SK-N-MC (cell line): ENCODE measurements at regions not wholly inside any gene's neighbourhood (a gene's known extent, or its start where the extent isn't known, plus 50 kb on each side); places are given as distances from the start of the nearest gene placed in this dataset.
"Not testable (repeated sequence)": the region's sequence is repeated elsewhere in the genome, so short reads cannot be mapped to it uniquely, and the experiment has no call there.

Source experiments
- DNase-seq: peaks from one replicate; pipeline ENCODE4 v3.0.0-alpha.2; 2011; ENCODE audit warnings: low read depth, low spot score
- H3K27ac ChIP-seq: fragments of 200-600 bp; sonication (generic); 2 replicates; pipeline ENCODE4 v1.5.1; 2016; ENCODE audit warnings: mixed run types
- H3K36me3 ChIP-seq: fragments of 200-600 bp; sonication (generic); 2 replicates; pipeline ENCODE4 v1.6.1; 2017; ENCODE audit warnings: antibody characterized with exemption, low read length, mixed read lengths; ENCODE audit not compliant: insufficient read depth
- H3K4me3 ChIP-seq: fragments of 200-600 bp; sonication (generic); 2 replicates; pipeline ENCODE4 v1.5.1; 2016
- H3K9ac ChIP-seq: fragments of 200-600 bp; sonication (generic); 2 replicates; pipeline ENCODE4 v1.8.0; 2017; ENCODE audit warnings: mixed run types, mixed read lengths; ENCODE audit not compliant: insufficient read length
- H3K9me3 ChIP-seq: fragments of 200-600 bp; sonication (generic); 2 replicates; pipeline ENCODE4 v1.6.1; 2017; ENCODE audit warnings: low read depth, mild to moderate bottlenecking, antibody characterized with exemption, low read length, moderate library complexity, mixed read lengths
- EZH2 ChIP-seq: fragments of 200-600 bp; sonication (generic); IDR thresholded peaks from one replicate; pipeline ENCODE4 v1.6.1; 2017; ENCODE audit warnings: antibody characterized with exemption
- FOXP2 ChIP-seq: optimal IDR thresholded peaks from 2 replicates; pipeline ENCODE3; 2011; ENCODE audit warnings: mild to moderate bottlenecking, moderate library complexity; ENCODE audit not compliant: insufficient read depth; ENCODE audit errors: extremely low read length, control extremely low read depth
- POLR2AphosphoS5 ChIP-seq: IDR thresholded peaks from 2 replicates; pipeline ENCODE4 v1.6.1; 2012; ENCODE audit warnings: mild to moderate bottlenecking, low read depth, low read length, borderline replicate concordance

GRCh38 chr7:25055520-25056220 is 69.4 kb downstream of the CYCS start:
- TF ChIP-seq POLR2AphosphoS5 (no peak), EZH2 (no peak), FOXP2 (no peak)
- DNase-seq: no peak
- no peaks in the 10 kb centered on the region for H3K9me3 ChIP-seq

GRCh38 chr7:25054819-25055519 is 70.1 kb downstream of the CYCS start:
- Histone ChIP-seq H3K27ac (no peak overlapping the region), H3K9ac (no peak overlapping the region), H3K4me3 (no peak overlapping the region), H3K9me3 (no peaks in the 10 kb centered on the region), H3K36me3 (no peaks in the 10 kb centered on the region)
- no peak for DNase-seq
- no peak for TF ChIP-seq FOXP2
- TF ChIP-seq EZH2: no peak
- TF ChIP-seq POLR2AphosphoS5: no peak

More at GRCh38 chr7:25055520-25056220, 69.4 kb downstream of the CYCS start:
- Histone ChIP-seq H3K36me3 (no peaks in the 10 kb centered on the region), H3K9ac (no peak overlapping the region), H3K4me3 (no peak overlapping the region), H3K27ac (no peak overlapping the region)

- H3K36me3 ChIP-seq: no peaks in the 10 kb centered on the region
- H3K9ac ChIP-seq: no peak overlapping the region
- TF ChIP-seq POLR2AphosphoS5 (no peak), EZH2 (no peak), FOXP2 (no peak)
- no peaks in the 10 kb centered on the region for H3K9me3 ChIP-seq
- no peak overlapping the region for H3K4me3 ChIP-seq
- DNase-seq: no peak
- no peak overlapping the region for H3K27ac ChIP-seq
These were observed 70.2 kb upstream of the OSBPL3 start for GRCh38 chr7:25050223-25050622.

DNA sequence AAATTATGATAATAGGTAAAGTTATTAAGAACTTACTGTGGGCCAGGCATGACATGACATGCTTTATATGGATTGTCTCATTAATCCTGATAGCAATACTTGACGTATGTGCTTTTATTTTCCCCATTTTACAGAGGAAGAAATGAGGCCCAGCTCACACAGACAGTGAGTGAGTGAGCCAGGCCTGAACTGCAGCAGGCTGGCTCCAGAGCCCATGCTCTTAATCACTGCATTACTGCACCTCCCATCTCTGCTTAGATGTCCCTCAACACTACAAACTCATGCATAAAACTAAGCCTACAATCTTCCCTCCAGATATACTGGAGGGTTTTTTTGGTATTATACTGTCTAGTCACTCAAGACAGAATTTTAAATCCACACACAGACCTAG is 68.5 kb upstream of the OSBPL3 start:
- DNase-seq: no peak
- TF ChIP-seq EZH2 (no peak), FOXP2 (no peak), POLR2AphosphoS5 (no peak)
- H3K36me3 ChIP-seq: no peaks in the 10 kb centered on the region
- H3K27ac ChIP-seq: no peak overlapping the region
- H3K9me3 ChIP-seq: no peaks in the 10 kb centered on the region
- H3K9ac ChIP-seq: no peak overlapping the region
- no peak overlapping the region for H3K4me3 ChIP-seq

DNA sequence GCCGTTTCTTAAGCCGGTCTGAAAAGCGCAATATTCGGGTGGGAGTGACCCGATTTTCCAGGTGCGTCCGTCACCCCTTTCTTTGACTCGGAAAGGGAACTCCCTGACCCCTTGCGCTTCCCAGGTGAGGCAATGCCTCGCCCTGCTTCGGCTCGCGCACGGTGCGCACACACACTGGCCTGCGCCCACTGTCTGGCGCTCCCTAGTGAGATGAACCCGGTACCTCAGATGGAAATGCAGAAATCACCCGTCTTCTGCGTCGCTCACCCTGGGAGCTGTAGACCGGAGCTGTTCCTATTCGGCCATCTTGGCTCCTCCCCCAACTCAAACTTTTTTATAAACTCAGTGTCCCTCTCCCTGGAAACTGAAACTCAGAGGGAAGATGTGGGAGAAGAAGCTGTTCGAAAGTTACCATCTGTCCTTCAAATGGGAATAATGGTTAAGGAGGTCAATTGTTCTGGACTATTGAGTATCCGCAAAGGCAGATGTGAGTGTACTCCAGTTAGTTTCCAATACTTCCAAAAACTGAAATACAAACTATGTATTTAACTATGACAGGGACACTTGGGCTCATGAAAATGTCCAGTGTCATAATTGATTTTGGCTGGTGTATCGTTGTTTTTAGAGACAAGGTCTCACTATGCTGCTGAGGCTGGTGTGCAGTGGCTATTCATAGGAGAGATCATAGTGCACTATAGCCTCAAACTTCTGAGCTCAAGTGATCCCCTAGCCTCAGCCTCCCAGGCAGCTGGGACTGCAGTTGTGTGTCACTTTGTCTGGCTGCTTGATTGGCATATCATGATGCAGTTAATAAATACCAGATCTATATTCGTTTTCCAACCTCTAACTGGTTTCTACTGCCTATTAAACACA is 67.8 kb upstream of the OSBPL3 start:
- not testable (repeated sequence) for H3K27ac ChIP-seq, H3K4me3 ChIP-seq, H3K36me3 ChIP-seq, H3K9ac ChIP-seq, DNase-seq, H3K9me3 ChIP-seq

GRCh38 chr7:25037325-25037724 is 57.3 kb upstream of the OSBPL3 start:
- H3K4me3 ChIP-seq: no peak overlapping the region
- H3K9ac ChIP-seq: no peak overlapping the region
- no peaks in the 10 kb centered on the region for H3K9me3 ChIP-seq
- H3K27ac ChIP-seq: no peak overlapping the region
- TF ChIP-seq FOXP2 (no peak), POLR2AphosphoS5 (no peak), EZH2 (no peak)
- H3K36me3 ChIP-seq: no peaks in the 10 kb centered on the region
- no peak for DNase-seq

DNA sequence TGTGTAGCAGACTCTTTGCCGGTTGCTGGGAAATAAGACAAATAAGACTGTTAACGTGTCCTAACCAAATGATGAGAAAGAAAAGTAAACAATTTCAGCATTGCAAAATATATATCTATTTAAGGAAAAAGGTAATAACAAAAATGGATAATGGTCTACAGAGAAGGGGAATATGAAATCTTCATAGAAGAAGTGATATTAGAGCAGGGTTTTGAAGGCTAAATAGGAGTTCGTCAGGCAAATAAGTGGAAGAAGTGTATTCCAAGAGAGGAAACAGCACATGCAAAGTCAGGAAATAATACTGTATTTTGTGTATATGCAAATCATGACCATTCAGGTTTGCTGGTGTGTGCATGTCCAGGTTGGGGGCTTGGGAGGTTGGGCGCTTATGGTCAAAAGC is 55.3 kb upstream of the OSBPL3 start:
- Histone ChIP-seq H3K9me3 (no peaks in the 10 kb centered on the region), H3K36me3 (no peaks in the 10 kb centered on the region), H3K9ac (no peak overlapping the region), H3K27ac (no peak overlapping the region), H3K4me3 (no peak overlapping the region)
- no peak for DNase-seq
- TF ChIP-seq FOXP2 (no peak), EZH2 (no peak), POLR2AphosphoS5 (no peak)

DNA sequence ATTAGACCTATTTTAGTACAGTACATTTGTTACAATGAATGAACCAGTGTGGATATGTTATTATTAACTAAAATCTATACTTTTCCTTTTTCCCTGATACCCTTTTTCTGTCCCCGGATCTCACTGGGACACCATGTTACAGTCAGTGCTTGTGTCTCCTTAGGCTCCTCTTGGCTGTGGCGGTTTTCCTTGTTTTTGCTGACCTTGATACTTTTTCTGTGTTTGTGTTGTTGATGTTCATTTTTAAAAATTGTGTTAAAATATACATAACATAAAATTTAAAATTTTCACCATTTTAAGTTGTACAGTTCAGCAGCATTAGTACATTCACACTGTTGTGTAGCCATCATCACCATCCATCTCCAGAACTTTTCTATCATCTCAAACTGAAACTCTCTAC is 54.2 kb upstream of the OSBPL3 start:
- H3K36me3 ChIP-seq: no peaks in the 10 kb centered on the region
- H3K9me3 ChIP-seq: no peaks in the 10 kb centered on the region
- H3K4me3 ChIP-seq: no peak overlapping the region
- H3K9ac ChIP-seq: no peak overlapping the region
- TF ChIP-seq EZH2 (no peak), POLR2AphosphoS5 (no peak), FOXP2 (no peak)
- no peak overlapping the region for H3K27ac ChIP-seq
- DNase-seq: no peak

DNA sequence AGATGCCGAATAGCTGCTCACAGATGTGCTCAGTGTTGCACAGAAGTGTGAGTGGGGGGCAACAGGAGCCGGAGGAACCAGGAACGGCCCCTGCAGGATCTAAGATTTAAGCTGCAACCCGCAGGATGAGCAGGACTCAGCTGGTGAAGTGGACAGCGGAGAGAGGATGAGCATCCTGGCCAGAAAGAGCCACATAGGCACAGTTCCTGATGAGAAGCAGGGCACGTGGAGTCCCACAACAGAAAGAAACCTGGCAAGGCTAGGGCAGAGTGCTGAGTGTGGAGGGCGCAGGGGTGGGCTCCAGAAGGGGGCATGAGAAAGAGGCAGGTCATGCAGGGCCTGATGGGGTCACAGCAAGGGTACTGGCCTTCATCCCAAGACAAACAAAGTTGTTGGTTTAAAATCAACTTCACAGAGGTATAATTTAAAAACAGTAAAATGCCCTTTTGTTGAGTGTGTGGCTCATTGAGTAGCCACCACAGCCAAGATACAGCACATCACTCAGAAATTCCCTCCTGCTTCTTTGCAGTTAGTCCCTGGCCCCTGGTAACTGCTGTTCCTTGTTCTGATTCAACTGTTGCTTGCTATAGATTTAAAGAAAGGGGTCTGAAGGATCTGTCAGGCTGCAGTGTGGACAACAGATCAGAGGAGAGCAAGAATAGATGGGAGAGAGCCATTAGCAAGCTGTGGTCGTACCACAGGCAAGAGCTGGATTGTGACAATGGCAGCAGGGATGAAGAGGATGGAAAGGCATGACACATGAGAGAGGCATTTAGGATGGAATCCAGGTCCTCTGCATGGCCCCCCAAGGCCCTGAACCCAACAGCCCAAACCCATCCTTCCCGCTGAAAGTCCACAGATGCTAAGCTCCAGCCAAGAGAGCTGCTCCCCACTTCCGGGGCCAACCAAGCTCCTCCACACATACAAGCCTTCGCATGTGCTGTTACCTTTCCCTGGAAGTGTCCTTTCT is 53.1 kb upstream of the OSBPL3 start:
- no peak for DNase-seq
- H3K36me3 ChIP-seq: no peaks in the 10 kb centered on the region
- no peak overlapping the region for H3K9ac ChIP-seq
- TF ChIP-seq FOXP2: no peak
- TF ChIP-seq EZH2: no peak
- no peak for TF ChIP-seq POLR2AphosphoS5
- H3K27ac ChIP-seq: no peak overlapping the region
- no peak overlapping the region for H3K4me3 ChIP-seq
- no peaks in the 10 kb centered on the region for H3K9me3 ChIP-seq
